ENCODE measurements at regions not wholly inside any gene's neighbourhood (a gene's known extent, or its start where the extent isn't known, plus 50 kb on each side); places are given as distances from the start of the nearest gene placed in this dataset.

DNA sequence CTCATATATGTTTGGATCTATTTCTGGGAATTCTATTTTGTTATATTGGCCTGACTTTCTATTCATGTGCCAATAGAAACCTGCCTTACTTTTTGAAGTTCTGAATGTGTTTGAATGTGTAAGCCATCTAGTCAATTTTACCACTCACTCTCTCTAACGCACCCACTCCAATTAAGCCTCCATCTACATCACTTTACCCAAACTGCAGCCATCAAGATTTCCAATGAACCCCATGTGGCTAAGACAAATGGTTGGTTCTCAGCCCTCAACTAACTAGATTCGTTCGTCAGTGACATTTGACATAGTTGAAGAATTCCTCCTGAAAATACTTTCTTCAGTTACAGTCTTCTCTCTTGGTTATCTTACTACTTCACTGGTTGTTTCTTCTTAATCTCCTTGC, 137.3 kb upstream of the FSHR start:
- TF ChIP-seq, protein P1, sequence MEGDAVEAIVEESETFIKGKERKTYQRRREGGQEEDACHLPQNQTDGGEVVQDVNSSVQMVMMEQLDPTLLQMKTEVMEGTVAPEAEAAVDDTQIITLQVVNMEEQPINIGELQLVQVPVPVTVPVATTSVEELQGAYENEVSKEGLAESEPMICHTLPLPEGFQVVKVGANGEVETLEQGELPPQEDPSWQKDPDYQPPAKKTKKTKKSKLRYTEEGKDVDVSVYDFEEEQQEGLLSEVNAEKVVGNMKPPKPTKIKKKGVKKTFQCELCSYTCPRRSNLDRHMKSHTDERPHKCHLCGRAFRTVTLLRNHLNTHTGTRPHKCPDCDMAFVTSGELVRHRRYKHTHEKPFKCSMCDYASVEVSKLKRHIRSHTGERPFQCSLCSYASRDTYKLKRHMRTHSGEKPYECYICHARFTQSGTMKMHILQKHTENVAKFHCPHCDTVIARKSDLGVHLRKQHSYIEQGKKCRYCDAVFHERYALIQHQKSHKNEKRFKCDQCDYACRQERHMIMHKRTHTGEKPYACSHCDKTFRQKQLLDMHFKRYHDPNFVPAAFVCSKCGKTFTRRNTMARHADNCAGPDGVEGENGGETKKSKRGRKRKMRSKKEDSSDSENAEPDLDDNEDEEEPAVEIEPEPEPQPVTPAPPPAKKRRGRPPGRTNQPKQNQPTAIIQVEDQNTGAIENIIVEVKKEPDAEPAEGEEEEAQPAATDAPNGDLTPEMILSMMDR (IDR thresholded peaks at IDR 0.05; ENCODE audit: insufficient read depth, low read length), result no peak
- TF ChIP-seq, protein P2, sequence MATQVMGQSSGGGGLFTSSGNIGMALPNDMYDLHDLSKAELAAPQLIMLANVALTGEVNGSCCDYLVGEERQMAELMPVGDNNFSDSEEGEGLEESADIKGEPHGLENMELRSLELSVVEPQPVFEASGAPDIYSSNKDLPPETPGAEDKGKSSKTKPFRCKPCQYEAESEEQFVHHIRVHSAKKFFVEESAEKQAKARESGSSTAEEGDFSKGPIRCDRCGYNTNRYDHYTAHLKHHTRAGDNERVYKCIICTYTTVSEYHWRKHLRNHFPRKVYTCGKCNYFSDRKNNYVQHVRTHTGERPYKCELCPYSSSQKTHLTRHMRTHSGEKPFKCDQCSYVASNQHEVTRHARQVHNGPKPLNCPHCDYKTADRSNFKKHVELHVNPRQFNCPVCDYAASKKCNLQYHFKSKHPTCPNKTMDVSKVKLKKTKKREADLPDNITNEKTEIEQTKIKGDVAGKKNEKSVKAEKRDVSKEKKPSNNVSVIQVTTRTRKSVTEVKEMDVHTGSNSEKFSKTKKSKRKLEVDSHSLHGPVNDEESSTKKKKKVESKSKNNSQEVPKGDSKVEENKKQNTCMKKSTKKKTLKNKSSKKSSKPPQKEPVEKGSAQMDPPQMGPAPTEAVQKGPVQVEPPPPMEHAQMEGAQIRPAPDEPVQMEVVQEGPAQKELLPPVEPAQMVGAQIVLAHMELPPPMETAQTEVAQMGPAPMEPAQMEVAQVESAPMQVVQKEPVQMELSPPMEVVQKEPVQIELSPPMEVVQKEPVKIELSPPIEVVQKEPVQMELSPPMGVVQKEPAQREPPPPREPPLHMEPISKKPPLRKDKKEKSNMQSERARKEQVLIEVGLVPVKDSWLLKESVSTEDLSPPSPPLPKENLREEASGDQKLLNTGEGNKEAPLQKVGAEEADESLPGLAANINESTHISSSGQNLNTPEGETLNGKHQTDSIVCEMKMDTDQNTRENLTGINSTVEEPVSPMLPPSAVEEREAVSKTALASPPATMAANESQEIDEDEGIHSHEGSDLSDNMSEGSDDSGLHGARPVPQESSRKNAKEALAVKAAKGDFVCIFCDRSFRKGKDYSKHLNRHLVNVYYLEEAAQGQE (IDR thresholded peaks at IDR 0.05; ENCODE audit: insufficient replicate concordance, low read depth), result no peak
